CD14-positive monocyte (primary cell): ENCODE measurements at regions not wholly inside any gene's neighbourhood (a gene's known extent, or its start where the extent isn't known, plus 50 kb on each side); places are given as distances from the start of the nearest gene placed in this dataset.

Experiments used
- DNase-seq, 3 donors: peaks; one replicate each; pipeline ENCODE4 v3.0.0-alpha.2; 2011 to 2022
- H2AFZ ChIP-seq: 2 replicates; pipeline ENCODE4 v1.6.0; 2012; ENCODE audit warnings: mild to moderate bottlenecking, low read depth, low read length, inconsistent platforms; ENCODE audit not compliant: insufficient read depth, poor library complexity, severe bottlenecking
- H3K27ac ChIP-seq, 2 donors: 1 replicate in 1 of 2; 2 replicates in 1 of 2; pipeline ENCODE4 v1.5.1; 2012 to 2013; ENCODE audit warnings: low read length in 2 of 2, control low read depth in 1 of 2, inconsistent platforms in 1 of 2, low read depth in 1 of 2, mild to moderate bottlenecking in 1 of 2
- H3K27me3 ChIP-seq, 2 donors: one replicate each; pipeline versions ENCODE4 v1.6.0 to v1.6.1; 2011 to 2013; ENCODE audit warnings: low read length in 2 of 2; ENCODE audit not compliant: control insufficient read depth in 2 of 2, insufficient read depth in 2 of 2
- H3K36me3 ChIP-seq, 2 donors: replicated peaks in 1 of 2; 1 replicate in 1 of 2; 2 replicates in 1 of 2; pipeline versions ENCODE4 v1.5.1 to v1.6.1; 2012 to 2013; ENCODE audit warnings: low read length in 2 of 2, control low read depth in 1 of 2, inconsistent platforms in 1 of 2, mild to moderate bottlenecking in 1 of 2; ENCODE audit not compliant: insufficient read depth in 2 of 2, control insufficient read depth in 1 of 2
- H3K4me1 ChIP-seq, 2 donors: 1 replicate in 1 of 2; 2 replicates in 1 of 2; pipeline versions ENCODE4 v1.5.1 to v1.6.1; 2012 to 2013; ENCODE audit warnings: low read length in 2 of 2, control low read depth in 1 of 2, inconsistent platforms in 1 of 2, mild to moderate bottlenecking in 1 of 2, moderate library complexity in 1 of 2; ENCODE audit not compliant: insufficient read depth in 2 of 2, control insufficient read depth in 1 of 2
- H3K4me2 ChIP-seq: replicated peaks from 2 replicates; pipeline ENCODE3; 2012; ENCODE audit warnings: low read length, moderate library complexity, mild to moderate bottlenecking; ENCODE audit not compliant: poor library complexity, severe bottlenecking; ENCODE audit errors: extremely low read depth
- H3K4me3 ChIP-seq, 3 experiments: fragments of 200-600 bp in 1 of 3; sonication (generic) in 1 of 3; replicated peaks in 1 of 3; 1 replicate in 2 of 3; 2 replicates in 1 of 3; pipeline ENCODE4 v1.5.1; 2011 to 2013; ENCODE audit warnings: low read length in 3 of 3, mild to moderate bottlenecking in 3 of 3, control low read depth in 2 of 3, low read depth in 2 of 3, inconsistent platforms in 1 of 3, moderate library complexity in 1 of 3
- H3K79me2 ChIP-seq: 2 replicates; pipeline ENCODE4 v1.6.0; 2012; ENCODE audit warnings: mild to moderate bottlenecking, control low read depth, inconsistent platforms, low read length, moderate library complexity; ENCODE audit not compliant: insufficient read depth
- H3K9ac ChIP-seq: 2 replicates; pipeline ENCODE4 v1.6.0; 2017; ENCODE audit warnings: low read length, mild to moderate bottlenecking; ENCODE audit not compliant: insufficient read depth, poor library complexity, severe bottlenecking
- H3K9me3 ChIP-seq, 2 donors: replicated peaks in 1 of 2; 1 replicate in 1 of 2; 2 replicates in 1 of 2; pipeline versions ENCODE4 v1.5.1 to v1.6.1; 2012 to 2013; ENCODE audit warnings: low read length in 2 of 2, control low read depth in 1 of 2; ENCODE audit not compliant: control insufficient read depth in 1 of 2, insufficient read depth in 1 of 2
- H4K20me1 ChIP-seq: 2 replicates; pipeline ENCODE4 v1.6.0; 2012; ENCODE audit warnings: mild to moderate bottlenecking, low read length, control low read depth, moderate library complexity; ENCODE audit not compliant: insufficient read depth
- H3K27ac Mint-ChIP-seq, 7 donors: one replicate each; pipeline ENCODE4 v1.8.0; 2020; ENCODE audit warnings: mild to moderate bottlenecking in 7 of 7, mixed read lengths in 7 of 7, moderate library complexity in 6 of 7, inconsistent platforms in 2 of 7
- H3K27me3 Mint-ChIP-seq, 3 donors: one replicate each; pipeline ENCODE4 v1.8.0; 2021 to 2022; ENCODE audit warnings: low read depth in 3 of 3, mild to moderate bottlenecking in 3 of 3, mixed read lengths in 3 of 3, moderate library complexity in 3 of 3, inconsistent platforms in 1 of 3
- H3K36me3 Mint-ChIP-seq, 2 donors: one replicate each; pipeline ENCODE4 v1.8.0; 2020; ENCODE audit warnings: mixed read lengths in 2 of 2, inconsistent platforms in 1 of 2, mild to moderate bottlenecking in 1 of 2
- H3K4me1 Mint-ChIP-seq: one replicate; pipeline ENCODE4 v1.8.0; 2020; ENCODE audit warnings: mild to moderate bottlenecking, mixed read lengths
- H3K4me3 Mint-ChIP-seq, 2 donors: one replicate each; pipeline ENCODE4 v1.8.0; 2020; ENCODE audit warnings: mild to moderate bottlenecking in 2 of 2, mixed read lengths in 2 of 2, moderate library complexity in 1 of 2
- H3K9me3 Mint-ChIP-seq, 7 donors: one replicate each; pipeline ENCODE4 v1.8.0; 2020 to 2022; ENCODE audit warnings: mixed read lengths in 7 of 7, mild to moderate bottlenecking in 6 of 7, moderate library complexity in 6 of 7, inconsistent platforms in 2 of 7
- CTCF ChIP-seq: fragments of 200-600 bp; IDR thresholded peaks from one replicate; pipeline ENCODE4 v1.8.0; 2022; ENCODE audit warnings: antibody characterized with exemption, mild to moderate bottlenecking
- WGBS: methylation state at CpG from one replicate; pipeline ENCODE4 v1.1.5; 2013; ENCODE audit warnings: missing lambda C conversion rate; ENCODE audit not compliant: insufficient coverage; 5-methylcytosine and 5-hydroxymethylcytosine counted together
- intact Hi-C, 2 donors: fragments of 100-400 bp; cut with micrococcal nuclease; formaldehyde crosslinking; loops; one replicate each; pipeline versions ENCODE4 v1.15.0 to v1.15.1; 2023

DNA sequence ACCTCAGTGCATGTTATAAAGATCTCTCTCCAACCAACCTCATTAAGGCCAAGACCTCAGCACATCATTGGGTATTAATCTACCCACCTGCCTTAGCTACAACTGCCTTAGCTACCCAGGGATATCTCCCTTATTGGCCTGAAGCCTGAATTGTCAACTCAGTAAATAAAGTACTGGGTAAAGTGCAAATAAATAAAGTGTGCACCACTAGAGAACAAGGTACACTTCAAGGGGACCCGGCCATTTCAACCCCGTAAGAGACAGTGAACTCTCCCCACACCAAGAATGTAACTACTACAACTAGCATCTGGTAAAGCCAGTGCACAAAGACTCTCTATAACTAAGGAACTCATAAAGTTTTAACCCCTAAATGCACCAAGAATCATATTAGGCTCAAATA is 61.7 kb upstream of the POU3F4 start:
- Histone ChIP-seq H3K4me1 (no peaks in the 10 kb centered on the region), H3K36me3 (no peaks in the 10 kb centered on the region)
- no peak for TF ChIP-seq CTCF

More for the DNA sequence above, 61.7 kb upstream of the POU3F4 start:
- DNase-seq: no peak
- H3K4me3 ChIP-seq: no peak overlapping the region
- no peaks in the 10 kb centered on the region for H3K4me1 Mint-ChIP-seq
- no peak overlapping the region for H3K4me2 ChIP-seq
- no peaks in the 10 kb centered on the region for H4K20me1 ChIP-seq
- H3K36me3 Mint-ChIP-seq: no peaks in the 10 kb centered on the region
- H3K27ac Mint-ChIP-seq: no peak overlapping the region
- H3K27me3 ChIP-seq: no peaks in the 10 kb centered on the region
- H3K9me3 ChIP-seq: peaks cover 0 to 2% of the 10 kb centered on the region in 2 donors
- H3K27me3 Mint-ChIP-seq: peaks cover 0 to 2% (median 0%) of the 10 kb centered on the region in 3 donors
- no peak overlapping the region for H3K4me3 Mint-ChIP-seq
- H3K9me3 Mint-ChIP-seq: peaks cover 0 to 4% (median 0%) of the 10 kb centered on the region in 7 donors
- H3K27ac ChIP-seq: no peak overlapping the region
- WGBS: no CpG with 5 or more reads among the region's 2 CpGs
- H3K79me2 ChIP-seq: no peaks in the 10 kb centered on the region
- no peak overlapping the region for H3K9ac ChIP-seq
- no peak overlapping the region for H2AFZ ChIP-seq
- intact Hi-C loops: no loop called here
